ENCODE measurements at regions not wholly inside any gene's neighbourhood (a gene's known extent, or its start where the extent isn't known, plus 50 kb on each side); places are given as distances from the start of the nearest gene placed in this dataset.

- no peak for TF ChIP-seq CTCF (IDR thresholded peaks at IDR 0.05)
- no peak for DNase-seq
- Mint-ChIP-seq H3K36me3 (ENCODE audit: low read depth) (no peaks in the 10 kb centered on the region; the same call in 1 of the 2 replicates), H3K4me3 (no peak overlapping the region), H3K27me3 (ENCODE audit: insufficient read depth) (no peaks in the 10 kb centered on the region), H3K9me3 (peaks cover 57% of the 10 kb centered on the region), H3K4me1 (ENCODE audit: low read depth) (no peaks in the 10 kb centered on the region), H3K27ac (no peak overlapping the region)
These were observed 199.0 kb upstream of the HS3ST5 start for GRCh38 chr6:114541794-114542193.

GRCh38 chr6:114537977-114538376 is 195.2 kb upstream of the HS3ST5 start:
- no peak overlapping the region for H3K27ac Mint-ChIP-seq

GRCh38 chr6:114534813-114535212 is 192.0 kb upstream of the HS3ST5 start:
- peaks cover 66% of the 10 kb centered on the region for H3K9me3 Mint-ChIP-seq
- H3K27me3 Mint-ChIP-seq (ENCODE audit: insufficient read depth): no peaks in the 10 kb centered on the region
- no peak overlapping the region for H3K4me3 Mint-ChIP-seq
- no peak for DNase-seq
- no peak overlapping the region for H3K27ac Mint-ChIP-seq
- no peaks in the 10 kb centered on the region for H3K4me1 Mint-ChIP-seq (ENCODE audit: low read depth)
- no peak for TF ChIP-seq CTCF (IDR thresholded peaks at IDR 0.05)
- no peaks in the 10 kb centered on the region; the same call in 1 of the 2 replicates for H3K36me3 Mint-ChIP-seq (ENCODE audit: low read depth)

More at GRCh38 chr6:114537977-114538376, 195.2 kb upstream of the HS3ST5 start:
- Mint-ChIP-seq H3K4me1 (ENCODE audit: low read depth) (no peaks in the 10 kb centered on the region), H3K36me3 (ENCODE audit: low read depth) (no peaks in the 10 kb centered on the region; the same call in 1 of the 2 replicates), H3K9me3 (peaks cover 66% of the 10 kb centered on the region), H3K27me3 (ENCODE audit: insufficient read depth) (no peaks in the 10 kb centered on the region), H3K4me3 (no peak overlapping the region)
- no peak for TF ChIP-seq CTCF (IDR thresholded peaks at IDR 0.05)
- no peak for DNase-seq

GRCh38 chr6:114524081-114524480 is 181.3 kb upstream of the HS3ST5 start:
- Mint-ChIP-seq H3K27ac (no peak overlapping the region), H3K9me3 (peaks cover 36% of the 10 kb centered on the region), H3K4me1 (ENCODE audit: low read depth) (no peaks in the 10 kb centered on the region)

GRCh38 chr6:114523508-114523907 is 180.7 kb upstream of the HS3ST5 start:
- Mint-ChIP-seq H3K4me3 (no peak overlapping the region), H3K27ac (no peak overlapping the region), H3K4me1 (ENCODE audit: low read depth) (no peaks in the 10 kb centered on the region), H3K27me3 (ENCODE audit: insufficient read depth) (no peaks in the 10 kb centered on the region), H3K9me3 (peaks cover 31% of the 10 kb centered on the region), H3K36me3 (ENCODE audit: low read depth) (no peaks in the 10 kb centered on the region; the same call in 1 of the 2 replicates)
- no peak for TF ChIP-seq CTCF (IDR thresholded peaks at IDR 0.05)
- no peak for DNase-seq

More at GRCh38 chr6:114524081-114524480, 181.3 kb upstream of the HS3ST5 start:
- DNase-seq: no peak
- H3K36me3 Mint-ChIP-seq (ENCODE audit: low read depth): no peaks in the 10 kb centered on the region; the same call in 1 of the 2 replicates
- H3K4me3 Mint-ChIP-seq: no peak overlapping the region
- TF ChIP-seq CTCF (IDR thresholded peaks at IDR 0.05): no peak
- H3K27me3 Mint-ChIP-seq (ENCODE audit: insufficient read depth): no peaks in the 10 kb centered on the region

- Mint-ChIP-seq H3K9me3 (peaks cover 38% of the 10 kb centered on the region), H3K36me3 (ENCODE audit: low read depth) (no peaks in the 10 kb centered on the region; the same call in 1 of the 2 replicates), H3K4me3 (no peak overlapping the region), H3K27ac (no peak overlapping the region), H3K4me1 (ENCODE audit: low read depth) (no peaks in the 10 kb centered on the region), H3K27me3 (ENCODE audit: insufficient read depth) (no peaks in the 10 kb centered on the region)
- no peak for DNase-seq
- no peak for TF ChIP-seq CTCF (IDR thresholded peaks at IDR 0.05)
These were observed 179.1 kb upstream of the HS3ST5 start for GRCh38 chr6:114521926-114522325.

All from HFFc6 (cell line).